Esophagus muscularis mucosa (tissue), 4 donors: ENCODE measurements at regions not wholly inside any gene's neighbourhood (a gene's known extent, or its start where the extent isn't known, plus 50 kb on each side); places are given as distances from the start of the nearest gene placed in this dataset.

Source experiments
- CTCF ChIP-seq, 3 experiments: fragments of 200-600 bp in 2 of 3; fragments of 450-650 bp in 1 of 3; sonication (generic) in 2 of 3; IDR thresholded peaks; one replicate each; pipeline ENCODE4 v1.5.1; 2017 to 2019; ENCODE audit warnings: antibody characterized with exemption in 3 of 3, mild to moderate bottlenecking in 2 of 3, moderate library complexity in 1 of 3
- EP300 ChIP-seq: sonication (generic); formaldehyde crosslinking; IDR thresholded peaks from one replicate; pipeline ENCODE4 v1.6.1; 2017; ENCODE audit warnings: antibody characterized with exemption
- POLR2A ChIP-seq: fragments of 450-650 bp; IDR thresholded peaks from one replicate; pipeline ENCODE4 v1.6.1; 2017; ENCODE audit warnings: antibody characterized with exemption, moderate library complexity, mild to moderate bottlenecking, low read depth

DNA sequence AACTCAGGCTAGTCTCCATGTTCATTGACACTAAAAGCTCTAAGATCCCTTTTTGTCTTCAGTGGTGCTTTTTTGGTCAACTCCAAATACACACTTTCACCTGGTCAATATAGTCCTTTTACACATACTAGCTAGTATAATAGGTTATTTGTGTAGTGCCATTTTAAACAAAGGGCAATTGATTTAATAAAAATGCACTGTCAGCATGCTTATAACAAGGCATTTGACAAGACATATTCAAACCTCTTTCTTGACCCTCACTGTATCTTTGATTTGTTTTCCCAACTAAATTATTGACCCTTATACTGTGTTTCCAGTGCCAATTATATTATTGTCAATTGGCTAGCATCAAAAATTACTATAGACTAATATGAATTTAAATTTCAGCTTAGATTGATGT is 1117.6 kb upstream of the DDX18 start:
- no peak for TF ChIP-seq CTCF (IDR thresholded peaks at IDR 0.05)
- no peak for TF ChIP-seq POLR2A
- TF ChIP-seq EP300 = no peak
